NCI-H1105 (cell line): ENCODE measurements at regions not wholly inside any gene's neighbourhood (a gene's known extent, or its start where the extent isn't known, plus 50 kb on each side); places are given as distances from the start of the nearest gene placed in this dataset.

ENCODE experiments used
- DNase-seq: peaks from one replicate; lab custom pipeline; 2025; lab: John Stamatoyannopoulos, UW

- DNase-seq = no peak
These were observed 270.2 kb upstream of the BRINP1 start for GRCh38 chr9:119639287-119639955.

- no peak for DNase-seq
These were observed 264.8 kb upstream of the BRINP1 start for GRCh38 chr9:119634006-119634405.

GRCh38 chr9:119611565-119611964 lies 242.3 kb upstream of the BRINP1 start:
- no peak for DNase-seq

- DNase-seq = no peak
These were observed 240.2 kb upstream of the BRINP1 start for GRCh38 chr9:119609277-119609971.

DNA sequence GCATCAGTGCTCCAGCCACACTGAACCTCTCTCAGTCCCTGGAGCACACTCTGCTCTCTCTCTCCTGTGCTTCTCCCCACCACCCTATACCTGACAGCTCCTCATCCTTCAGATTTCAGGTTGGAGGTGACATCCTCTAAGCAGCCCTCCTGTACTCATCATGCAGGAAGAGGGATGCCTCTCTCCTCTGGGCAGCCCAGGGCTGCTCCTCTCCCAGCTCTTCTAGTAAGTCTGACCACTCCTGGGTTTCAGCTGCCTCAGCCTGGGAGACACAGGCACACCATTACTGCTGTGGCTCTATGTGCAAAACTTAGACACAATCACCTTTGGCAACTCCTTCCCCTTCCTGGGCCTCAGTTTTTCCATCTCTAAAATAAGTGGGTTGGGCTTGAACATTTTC lies 232.4 kb upstream of the BRINP1 start:
- DNase-seq = no peak

DNA sequence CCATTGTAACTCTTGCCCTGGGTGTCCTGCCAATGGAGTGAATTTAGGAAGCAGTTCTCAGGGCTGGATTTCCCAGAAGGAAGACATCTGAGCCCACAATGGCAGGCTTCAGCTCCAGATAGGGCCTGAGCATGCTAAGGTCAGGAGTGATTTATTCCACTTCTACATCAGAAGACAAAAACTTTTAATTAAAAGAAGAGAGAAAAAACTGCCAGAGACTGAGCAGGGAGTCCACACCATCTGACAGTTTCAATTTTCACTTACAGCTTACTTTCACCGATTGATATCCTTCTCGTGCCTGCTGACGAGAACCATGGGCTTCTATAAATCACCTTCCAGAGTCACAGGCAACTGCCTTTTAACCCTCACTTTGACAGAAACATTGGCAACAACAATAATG lies 228.3 kb upstream of the BRINP1 start:
- DNase-seq = no peak

DNA sequence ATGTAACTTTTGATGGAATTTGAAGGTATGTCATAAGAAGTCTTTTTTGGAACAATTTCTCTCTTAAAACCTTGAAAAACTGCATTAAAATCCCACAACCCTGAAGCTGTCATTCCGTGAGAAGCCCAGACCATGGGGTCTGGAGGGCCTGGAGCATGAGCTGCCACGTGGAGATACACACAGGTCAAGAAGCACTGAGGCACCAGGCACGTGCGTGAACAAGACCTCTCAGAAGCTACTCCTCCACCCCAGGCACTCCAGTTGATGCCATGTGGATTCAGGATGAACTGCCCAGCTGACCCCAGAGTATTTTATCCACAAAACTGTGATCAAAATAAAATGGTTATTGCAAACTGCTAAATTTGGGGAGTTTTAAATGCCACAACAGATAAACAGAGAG lies 227.5 kb upstream of the BRINP1 start:
- no peak for DNase-seq

- DNase-seq = peak; percentile 50
These were observed 219.9 kb upstream of the BRINP1 start for GRCh38 chr9:119588874-119589744.

DNA sequence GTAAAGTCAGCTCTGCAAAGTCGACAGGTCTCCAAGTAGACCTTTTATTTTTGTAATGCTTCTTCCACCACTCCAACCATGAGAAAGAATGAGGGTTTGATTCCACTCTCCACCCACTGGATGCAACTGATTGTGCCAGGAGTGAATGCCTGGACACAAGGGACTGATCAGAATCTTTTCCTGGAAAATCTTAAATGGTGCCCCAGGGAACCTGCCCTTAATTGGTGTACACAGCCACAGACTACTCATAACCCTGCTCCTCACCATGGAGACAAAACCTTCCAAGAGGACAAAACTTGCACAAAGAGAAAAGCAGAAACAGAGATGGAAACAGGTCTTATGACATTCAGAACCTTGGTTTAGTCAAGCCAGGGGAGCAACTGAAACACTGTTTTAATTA lies 208.6 kb upstream of the BRINP1 start:
- no peak for DNase-seq

GRCh38 chr9:119559986-119560385 lies 190.8 kb upstream of the BRINP1 start:
- DNase-seq = no peak

DNA sequence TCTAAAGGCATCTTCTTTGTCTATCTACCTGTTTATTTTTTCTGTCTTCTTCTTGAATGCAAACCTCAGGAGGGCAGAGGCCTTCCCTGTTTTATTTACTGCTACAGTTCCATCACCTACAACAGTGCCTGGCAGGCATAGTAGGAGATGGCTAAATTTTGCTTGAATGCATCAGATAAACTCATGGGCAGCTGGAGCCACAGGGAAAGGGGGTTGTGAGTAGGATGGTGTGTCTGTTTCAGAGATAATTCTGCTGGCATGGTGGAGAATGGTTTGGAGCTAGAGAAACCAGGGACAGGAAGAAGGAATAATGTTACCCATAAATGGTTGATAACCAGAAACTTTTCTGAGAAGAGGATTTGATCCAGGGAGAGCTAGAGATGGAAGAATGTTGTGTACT lies 189.8 kb upstream of the BRINP1 start:
- no peak for DNase-seq

DNA sequence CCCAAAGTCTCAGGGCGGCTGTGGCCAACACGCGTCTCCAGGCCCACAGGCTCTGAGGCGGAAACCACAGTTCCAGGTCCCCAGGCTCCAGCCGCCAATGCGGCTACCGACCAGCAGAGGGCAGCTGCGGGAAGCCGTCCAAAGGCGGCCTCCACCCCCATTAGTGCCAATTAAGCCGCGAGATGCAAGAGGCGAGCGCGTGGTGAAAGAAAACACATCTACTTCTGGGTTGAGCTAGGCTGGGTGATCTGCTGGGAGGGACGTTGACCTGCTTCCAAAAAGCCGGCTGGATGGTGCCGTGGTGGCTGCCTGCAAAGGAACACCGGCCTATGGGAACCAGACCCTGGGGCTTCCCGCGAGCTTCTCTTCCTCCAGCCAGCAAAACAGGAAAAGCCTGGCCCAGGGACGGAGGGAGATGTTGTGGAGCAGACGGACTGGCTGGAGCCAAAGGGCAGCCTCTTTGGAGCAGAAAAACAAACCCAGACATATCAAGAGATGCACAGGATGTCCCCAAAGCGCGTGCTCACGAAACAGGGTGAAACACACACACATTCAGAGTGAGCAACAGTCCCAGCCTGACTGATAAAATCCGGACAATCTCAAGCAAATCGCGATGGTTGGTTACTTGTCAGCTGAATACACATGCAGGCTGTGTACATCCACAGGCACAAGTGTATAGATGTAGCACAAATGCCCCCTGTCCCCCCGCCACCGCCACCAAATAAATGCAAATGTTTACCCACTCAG lies 187.1 kb upstream of the BRINP1 start:
- peak; percentile 21 for DNase-seq

DNA sequence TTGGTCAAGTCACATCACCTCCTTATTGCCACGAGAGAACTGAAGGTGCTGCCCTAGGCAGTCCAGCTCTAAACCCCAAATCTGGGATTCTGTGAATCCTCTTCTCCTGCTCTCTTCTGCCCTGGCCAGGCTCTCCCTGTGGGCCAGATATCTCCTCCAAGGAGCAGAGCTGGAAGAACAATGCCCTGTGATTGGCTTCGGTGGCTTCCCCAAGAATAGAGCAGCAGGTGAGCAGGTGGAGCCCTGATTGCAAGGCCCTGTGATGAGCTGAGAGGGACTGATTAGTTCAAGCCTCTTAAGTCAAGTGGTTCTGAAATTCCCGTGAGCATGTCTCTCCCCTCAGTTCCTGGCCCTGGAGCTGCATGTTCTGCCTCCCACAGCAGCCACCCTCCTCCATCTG lies 175.3 kb upstream of the BRINP1 start:
- no peak for DNase-seq

GRCh38 chr9:119537138-119537537 lies 167.9 kb upstream of the BRINP1 start:
- no peak for DNase-seq

GRCh38 chr9:119533504-119533903 lies 164.3 kb upstream of the BRINP1 start:
- DNase-seq = no peak

DNA sequence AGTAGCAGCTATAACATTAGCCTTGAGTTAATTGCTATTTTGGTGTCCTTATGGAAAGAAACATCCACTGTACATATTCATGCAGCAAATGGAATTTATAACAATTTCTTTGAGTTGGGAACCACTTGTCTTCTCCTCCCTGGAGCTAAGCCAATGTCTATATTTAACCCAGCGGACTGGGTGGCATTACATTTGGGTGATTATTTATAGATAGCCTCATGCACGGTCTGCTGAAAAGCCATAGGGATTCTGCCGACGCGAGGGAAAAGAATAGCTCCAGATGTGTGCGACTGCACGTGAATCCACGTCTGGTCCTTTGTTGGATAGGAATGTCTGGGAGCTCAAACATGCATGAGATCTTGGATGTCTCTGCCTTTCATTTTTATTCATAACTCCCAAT lies 157.5 kb upstream of the BRINP1 start:
- DNase-seq = no peak

GRCh38 chr9:119523508-119523907 lies 154.3 kb upstream of the BRINP1 start:
- no peak for DNase-seq

DNA sequence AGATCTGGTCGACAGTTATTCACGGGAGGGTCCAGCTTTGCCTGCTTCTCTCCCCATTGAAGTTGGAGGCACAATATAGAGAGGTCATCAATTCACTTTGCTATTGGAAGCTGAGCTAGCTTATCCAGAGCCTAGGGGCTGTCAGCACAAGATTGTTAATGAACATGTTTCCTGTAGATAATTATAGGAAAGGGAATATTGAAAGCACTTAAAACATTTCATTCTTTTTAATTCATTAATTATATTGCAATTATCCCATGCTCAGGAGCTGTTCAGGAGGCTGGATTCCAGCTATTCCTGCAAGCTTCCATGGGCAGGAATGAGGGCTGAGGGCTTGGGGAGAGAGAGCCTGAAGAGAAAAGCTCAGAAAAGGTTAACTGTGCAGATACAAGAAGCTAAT lies 153.1 kb upstream of the BRINP1 start:
- peak; percentile 24 for DNase-seq

- no peak for DNase-seq
These were observed 140.2 kb upstream of the BRINP1 start for GRCh38 chr9:119509291-119509905.

DNA sequence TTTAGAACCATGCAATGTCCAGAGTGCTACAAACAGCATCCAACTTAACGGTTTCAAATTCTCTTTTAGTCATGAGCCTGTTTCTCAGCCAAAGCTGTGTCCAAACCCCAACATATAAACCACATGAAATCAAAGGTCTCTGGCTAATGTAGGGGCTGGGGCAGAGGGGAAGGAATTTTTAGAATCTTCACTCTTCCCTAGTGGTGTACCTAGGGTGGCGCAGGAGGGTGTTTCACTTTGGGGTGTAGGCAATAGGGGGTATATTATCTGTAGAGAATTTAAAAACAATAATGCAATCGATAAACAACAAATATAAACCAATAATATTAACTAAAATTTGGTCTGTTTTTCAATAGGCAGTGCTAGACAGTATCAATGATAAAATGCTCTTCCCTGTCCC lies 132.1 kb upstream of the BRINP1 start:
- DNase-seq = no peak

- DNase-seq = no peak
These were observed 131.0 kb upstream of the BRINP1 start for GRCh38 chr9:119500072-119500771.
